HG03378 (cell line): ENCODE measurements at regions not wholly inside any gene's neighbourhood (a gene's known extent, or its start where the extent isn't known, plus 50 kb on each side); places are given as distances from the start of the nearest gene placed in this dataset.
"Not testable (repeated sequence)": the region's sequence is repeated elsewhere in the genome, so short reads cannot be mapped to it uniquely, and the experiment has no call there.

Source experiments
- ATAC-seq: cut with Tn5 transposase; IDR thresholded peaks from one replicate; pipeline ENCODE4 v1.9.1; 2021; ENCODE audit warnings: mild to moderate bottlenecking, moderate library complexity; ENCODE audit not compliant: unreplicated experiment

DNA sequence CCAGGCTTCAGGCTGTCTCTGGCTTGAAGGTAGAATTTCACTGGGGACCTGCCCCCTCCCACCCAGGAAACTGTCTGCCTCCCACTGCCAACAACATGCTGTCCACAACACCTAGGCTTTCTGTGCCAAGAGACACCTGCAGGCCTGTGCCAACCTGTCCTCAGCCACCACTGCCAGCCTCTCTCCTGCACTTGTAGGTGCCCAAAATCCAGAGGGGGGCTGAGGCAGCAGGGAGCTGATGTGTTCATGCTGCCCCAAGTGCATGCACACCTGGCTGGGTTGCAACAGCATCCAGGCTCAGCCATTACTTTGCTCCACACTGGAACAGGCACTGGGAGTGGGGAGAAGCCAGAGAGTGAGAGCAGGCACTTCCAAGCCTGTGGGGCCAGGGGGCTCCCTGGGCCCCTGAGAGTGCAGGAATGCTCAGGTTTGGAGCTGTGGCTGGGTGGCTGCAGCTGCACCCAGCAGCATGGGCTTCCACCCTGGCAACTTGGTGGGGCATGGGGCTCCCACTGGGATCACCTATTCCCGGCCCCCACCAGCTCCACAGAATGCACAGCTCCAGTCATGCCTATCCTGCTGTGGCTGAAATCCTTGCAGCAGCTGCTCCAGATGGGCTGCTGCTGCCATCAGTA, 218.1 kb upstream of the OBI1 start:
- ATAC-seq, result no peak

DNA sequence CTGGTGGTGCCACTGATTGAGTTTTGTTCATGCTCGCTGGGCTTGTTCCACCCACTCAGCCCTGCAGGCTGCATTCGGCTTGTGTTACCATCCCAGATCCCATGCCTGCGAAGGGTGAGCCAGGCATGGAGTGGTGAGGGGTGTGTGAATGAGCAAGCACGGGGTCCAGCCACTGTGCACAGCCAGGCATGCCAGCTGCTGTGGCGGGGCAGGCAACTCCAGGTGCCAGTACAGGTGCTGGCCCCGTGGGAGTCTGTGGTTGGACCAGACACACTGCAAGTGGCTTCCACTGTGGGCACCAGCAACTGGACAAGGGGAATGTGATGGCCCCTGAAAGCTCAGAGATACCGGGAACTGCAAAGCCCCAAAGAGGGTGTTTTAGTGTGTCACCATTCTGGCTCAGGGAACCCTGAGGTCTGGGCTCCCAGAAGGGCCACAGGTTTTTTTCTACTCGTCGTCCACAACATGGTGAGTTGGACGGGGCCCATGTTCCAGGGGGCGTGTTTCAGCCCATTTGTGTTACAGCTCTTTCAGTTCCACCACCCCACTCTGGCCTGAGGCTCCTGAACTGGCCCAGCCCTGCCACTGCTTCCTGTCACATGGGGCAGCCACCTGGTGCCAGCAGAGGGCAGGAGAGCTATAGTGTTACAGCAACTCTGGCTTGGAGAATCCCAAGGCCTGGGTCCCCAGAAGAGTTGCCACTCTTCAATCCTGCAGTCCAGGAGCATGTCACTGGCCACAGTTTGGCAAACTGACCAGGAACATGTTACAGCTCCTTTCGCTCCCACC, 217.0 kb upstream of the OBI1 start:
- ATAC-seq, result no peak

DNA sequence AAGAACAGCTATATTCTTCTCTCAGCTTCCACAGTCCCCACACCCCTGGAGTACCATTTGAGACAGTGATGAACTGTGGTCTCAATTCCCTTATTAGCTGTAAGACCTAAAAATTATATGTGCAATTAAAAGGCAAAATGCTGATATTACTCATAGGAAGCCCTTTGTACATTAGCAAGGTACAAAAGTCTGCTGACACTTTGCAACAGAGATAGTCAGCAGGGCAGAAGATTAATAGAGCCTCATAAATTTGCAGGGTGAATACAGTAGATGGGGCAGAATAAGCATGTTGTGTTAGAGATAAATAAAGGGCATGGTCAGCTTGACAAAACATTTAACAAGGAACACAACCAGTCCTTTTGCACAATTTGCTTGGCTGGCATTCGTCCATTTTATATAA, 210.0 kb upstream of the OBI1 start:
- ATAC-seq, result no peak

GRCh38 chr13:78867655-78868054, 208.7 kb upstream of the OBI1 start:
- ATAC-seq, result no peak

GRCh38 chr13:78866076-78866475, 207.1 kb upstream of the OBI1 start:
- ATAC-seq, result not testable (repeated sequence)

GRCh38 chr13:78862446-78862845, 203.5 kb upstream of the OBI1 start:
- ATAC-seq, result no peak

- ATAC-seq, result no peak
Observed at GRCh38 chr13:78852709-78853108, 193.8 kb upstream of the OBI1 start.

GRCh38 chr13:78845656-78846365, 186.9 kb upstream of the OBI1 start:
- no peak for ATAC-seq

GRCh38 chr13:78844106-78844505, 185.2 kb upstream of the OBI1 start:
- no peak for ATAC-seq

DNA sequence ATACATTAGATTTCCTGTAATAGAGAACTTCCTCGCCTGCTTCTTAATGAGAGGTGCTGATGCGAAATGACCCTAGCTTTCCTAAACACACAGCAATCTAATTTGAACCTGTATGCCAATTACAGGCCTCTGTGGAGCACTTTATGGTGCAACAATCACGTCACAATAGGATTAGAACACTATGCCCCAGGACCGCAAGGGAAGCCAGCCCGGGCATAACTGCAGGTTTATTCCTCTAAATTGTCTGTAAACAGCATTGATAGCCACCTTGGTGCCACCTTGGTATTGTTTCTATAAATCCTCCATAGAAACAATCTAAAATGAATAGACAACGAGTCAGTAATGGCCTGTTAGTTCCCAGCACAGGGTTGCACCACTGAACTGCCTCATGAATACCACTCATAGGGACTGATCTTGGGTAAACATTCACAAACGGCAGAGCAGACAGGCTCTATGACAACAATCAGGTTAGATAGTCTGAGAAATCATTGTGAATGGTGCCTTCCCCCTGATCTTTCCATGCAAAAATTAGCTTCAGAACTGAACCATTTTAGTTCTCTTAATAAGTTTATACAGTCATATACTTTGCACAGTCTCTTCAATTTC, 182.5 kb upstream of the OBI1 start:
- no peak for ATAC-seq

- ATAC-seq, result no peak
Observed at GRCh38 chr13:78836238-78836784, 177.4 kb upstream of the OBI1 start.

GRCh38 chr13:78832461-78832860, 173.5 kb upstream of the OBI1 start:
- ATAC-seq, result no peak

DNA sequence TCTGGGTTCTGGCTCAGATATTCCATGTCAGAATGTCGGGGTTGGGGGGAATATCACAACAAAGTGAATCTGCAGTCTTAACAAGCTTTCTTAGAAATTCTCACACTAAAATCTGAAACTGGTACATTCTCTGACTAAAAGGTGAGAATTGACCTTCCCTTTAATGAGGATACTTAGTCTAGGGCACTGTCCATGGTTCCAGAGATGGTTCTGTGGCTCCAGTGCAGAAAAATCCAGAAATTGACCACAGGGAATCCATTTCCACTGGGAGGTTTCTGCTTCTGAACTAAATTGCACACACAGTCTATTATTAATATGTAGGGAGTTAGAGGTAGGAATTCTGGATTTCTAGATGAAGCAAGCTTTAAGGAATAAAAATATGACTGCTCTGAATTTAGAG, 171.6 kb upstream of the OBI1 start:
- ATAC-seq, result no peak

DNA sequence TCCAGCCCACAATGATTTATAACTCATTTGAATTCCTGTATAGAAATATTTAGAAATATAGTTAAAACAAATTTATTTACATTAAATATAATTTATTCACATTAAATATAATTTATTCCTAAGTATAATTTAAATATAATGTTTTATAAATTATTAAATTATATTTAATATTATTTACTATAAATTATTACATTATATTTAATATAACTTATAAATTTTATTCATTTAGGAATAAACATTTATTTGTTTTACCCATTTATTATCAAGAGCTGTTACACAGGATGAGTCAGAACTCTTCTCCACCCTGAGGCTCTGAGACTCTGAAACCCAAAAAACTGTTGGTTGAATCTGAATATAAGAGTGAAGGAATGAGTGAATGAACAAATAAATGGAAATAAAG, 170.9 kb upstream of the OBI1 start:
- no peak for ATAC-seq

GRCh38 chr13:78827471-78827870, 168.5 kb upstream of the OBI1 start:
- ATAC-seq, result no peak

DNA sequence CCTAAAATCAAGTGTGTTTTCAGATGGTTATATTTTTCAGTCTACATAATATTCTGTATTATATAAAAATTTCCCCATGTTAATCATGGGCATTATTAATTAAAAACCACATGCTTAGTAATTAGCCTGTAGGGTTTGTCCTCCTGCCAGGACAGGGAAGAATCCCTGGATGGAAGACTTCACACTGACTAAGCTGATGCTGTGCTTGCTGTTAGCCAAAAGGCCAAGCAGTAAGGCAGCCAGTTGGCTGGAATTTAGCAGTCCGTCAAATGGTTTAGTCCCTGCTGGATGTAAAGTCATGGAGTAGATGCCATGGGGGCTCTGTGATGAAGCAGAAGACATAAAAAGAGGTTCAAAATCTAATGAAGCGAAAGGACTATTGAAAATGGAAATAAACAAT, 168.0 kb upstream of the OBI1 start:
- ATAC-seq, result no peak

DNA sequence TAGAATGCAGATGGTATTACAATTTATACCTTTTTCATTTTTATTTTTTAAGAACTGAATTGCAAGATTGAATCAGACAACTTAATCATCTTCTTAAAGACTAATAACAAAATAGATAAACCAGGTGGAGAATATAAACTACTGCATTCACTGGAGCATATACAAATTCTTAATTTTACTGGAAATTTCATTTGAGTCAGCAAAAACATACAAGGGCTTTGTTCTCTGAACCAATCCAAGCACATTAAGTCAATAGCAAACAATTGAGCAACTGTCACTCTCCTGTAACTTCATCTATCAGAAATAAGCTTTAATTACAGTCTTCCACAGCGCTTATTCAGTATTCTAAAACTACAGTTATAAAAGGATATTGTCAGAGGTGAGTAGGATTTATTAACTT, 167.4 kb upstream of the OBI1 start:
- ATAC-seq, result no peak

DNA sequence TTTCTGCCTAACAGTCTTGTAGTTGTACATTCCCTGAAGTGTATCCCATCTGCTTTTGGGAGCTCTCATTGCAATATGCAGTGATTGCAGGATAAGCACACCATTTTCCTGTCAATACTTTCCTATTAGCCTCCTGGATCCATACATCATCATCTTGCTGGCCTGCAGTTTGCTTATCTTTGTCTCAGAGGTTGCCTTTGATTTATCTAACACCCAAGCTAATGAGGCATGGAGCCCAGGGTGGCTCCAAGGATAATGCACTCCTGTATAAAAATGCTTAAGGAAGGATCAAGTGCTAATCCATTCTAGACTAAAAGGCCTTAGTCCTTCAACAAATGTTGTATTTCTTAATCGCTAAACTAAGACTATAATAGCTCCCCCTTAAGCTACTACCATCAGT, 161.6 kb upstream of the OBI1 start:
- no peak for ATAC-seq

DNA sequence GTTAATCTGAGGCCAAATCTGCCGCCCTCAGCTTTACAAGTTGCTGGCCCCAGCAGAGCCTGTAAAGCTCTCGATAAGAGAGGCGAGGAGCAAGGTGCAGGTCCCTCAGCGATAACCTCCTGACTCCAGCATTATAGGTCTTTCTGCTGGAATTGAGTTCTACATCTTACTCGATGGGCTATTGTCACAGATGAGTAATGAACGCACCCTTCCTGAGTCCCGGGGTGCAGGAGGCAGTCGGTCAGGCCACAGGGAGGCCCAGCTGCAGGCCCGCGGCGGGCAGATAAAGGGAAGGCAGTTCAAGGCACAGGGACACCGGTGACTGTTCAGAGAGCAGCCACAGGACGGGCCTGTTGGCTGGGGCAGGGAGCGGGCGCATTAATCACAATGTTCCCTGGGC, 157.6 kb upstream of the OBI1 start:
- ATAC-seq, result no peak

GRCh38 chr13:78816154-78816553, 157.2 kb upstream of the OBI1 start:
- no peak for ATAC-seq

DNA sequence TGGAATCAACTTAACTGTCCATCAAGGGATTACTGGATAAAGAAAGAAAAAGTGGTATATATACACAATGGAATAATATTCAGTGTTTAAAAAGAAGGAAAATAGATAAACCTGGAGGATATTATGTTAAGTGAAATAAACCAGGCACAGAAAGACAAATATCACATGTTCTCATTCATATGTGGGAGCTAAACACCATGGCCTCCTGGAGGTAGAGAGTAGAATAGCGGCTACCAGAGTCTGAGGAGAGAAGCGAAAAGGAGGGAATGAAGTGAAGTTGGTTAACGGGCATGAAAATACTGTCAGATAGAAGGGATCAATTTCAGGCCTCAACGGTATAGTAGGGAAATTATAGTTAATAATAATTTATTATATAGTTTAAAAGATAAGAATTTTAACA, 147.5 kb upstream of the OBI1 start:
- ATAC-seq, result no peak
